Lower lobe of right lung (tissue), 2 donors: ENCODE measurements at regions not wholly inside any gene's neighbourhood (a gene's known extent, or its start where the extent isn't known, plus 50 kb on each side); places are given as distances from the start of the nearest gene placed in this dataset.

Experiments
- ATAC-seq, 2 donors: fragments of 200-7000 bp; cut with Tn5 transposase; one replicate each; pipeline ENCODE4 v1.9.1; 2020 to 2022; ENCODE audit warnings: mild to moderate bottlenecking in 2 of 2, moderate library complexity in 2 of 2
- DNase-seq: peaks from one replicate; pipeline ENCODE4 v3.0.0-alpha.2; 2020
- H3K27ac ChIP-seq: fragments of 200-600 bp; one replicate; pipeline ENCODE4 v1.8.0; 2022
- H3K27me3 ChIP-seq: fragments of 200-600 bp; one replicate; pipeline ENCODE4 v1.8.0; 2022; ENCODE audit warnings: low read depth
- H3K36me3 ChIP-seq: fragments of 200-600 bp; one replicate; pipeline ENCODE4 v1.8.0; 2022; ENCODE audit warnings: mild to moderate bottlenecking
- H3K4me1 ChIP-seq: fragments of 200-600 bp; one replicate; pipeline ENCODE4 v1.8.0; 2022
- H3K4me3 ChIP-seq: fragments of 200-600 bp; one replicate; pipeline ENCODE4 v1.8.0; 2022; ENCODE audit warnings: mild to moderate bottlenecking
- H3K9me3 ChIP-seq: fragments of 200-600 bp; one replicate; pipeline ENCODE4 v1.8.0; 2022
- CTCF ChIP-seq: fragments of 200-600 bp; IDR thresholded peaks from one replicate; pipeline ENCODE4 v1.8.0; 2022; ENCODE audit warnings: antibody characterized with exemption, mild to moderate bottlenecking
- intact Hi-C: fragments of 100-400 bp; cut with DNase I; formaldehyde crosslinking; loops from one replicate; pipeline ENCODE4 v1.11.0; 2022
- donor health status: DM: no; HTN: yes; CAD: no; lungs with severe emphysema.

- H3K4me3 ChIP-seq: no peak overlapping the region
- H3K27ac ChIP-seq: no peak overlapping the region
- DNase-seq (no peak), ATAC-seq (no peak)
- H3K9me3 ChIP-seq: no peaks in the 10 kb centered on the region
- H3K27me3 ChIP-seq: no peaks in the 10 kb centered on the region
- H3K36me3 ChIP-seq: no peaks in the 10 kb centered on the region
- intact Hi-C loops: no loop called here
- TF ChIP-seq CTCF: no peak
- peaks cover 13% of the 10 kb centered on the region for H3K4me1 ChIP-seq
These were observed 88.4 kb downstream of the CCDC71L start for GRCh38 chr7:106572394-106573124.

GRCh38 chr7:106571563-106571962, 89.4 kb downstream of the CCDC71L start:
- DNase-seq (no peak), ATAC-seq (no peak)
- Histone ChIP-seq H3K9me3 (no peaks in the 10 kb centered on the region), H3K4me3 (no peak overlapping the region), H3K27me3 (no peaks in the 10 kb centered on the region), H3K27ac (no peak overlapping the region), H3K4me1 (peaks cover 13% of the 10 kb centered on the region), H3K36me3 (no peaks in the 10 kb centered on the region)
- TF ChIP-seq CTCF: no peak
- intact Hi-C loops: no loop called here

DNA sequence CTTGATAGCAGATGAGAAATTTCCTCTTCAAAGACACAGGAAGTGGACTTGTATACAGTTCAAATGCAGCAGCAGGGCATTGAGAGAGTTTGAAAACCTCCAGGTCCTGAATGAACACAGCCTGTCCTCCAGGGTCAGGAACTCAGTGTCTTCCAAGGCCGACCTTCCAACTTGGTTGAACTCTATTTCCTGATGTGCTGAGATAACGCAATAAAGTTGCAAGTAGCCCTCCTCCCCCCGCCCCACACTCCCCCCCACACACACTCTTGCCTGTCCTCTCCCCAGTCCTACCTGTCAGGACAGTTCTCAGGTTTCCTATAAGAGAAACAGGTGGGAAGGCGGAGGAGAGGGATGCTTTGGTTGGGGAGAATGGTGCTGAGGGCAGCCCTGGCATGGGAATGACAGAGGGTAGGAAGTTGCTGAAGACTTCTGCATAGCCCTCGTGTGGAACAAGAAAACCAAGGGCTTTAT, 90.0 kb downstream of the CCDC71L start:
- Histone ChIP-seq H3K4me1 (peaks cover 13% of the 10 kb centered on the region), H3K27me3 (no peaks in the 10 kb centered on the region), H3K9me3 (no peaks in the 10 kb centered on the region), H3K36me3 (no peaks in the 10 kb centered on the region), H3K27ac (no peak overlapping the region), H3K4me3 (no peak overlapping the region)
- ATAC-seq (no peak), DNase-seq (no peak)
- intact Hi-C loops: no loop called here
- no peak for TF ChIP-seq CTCF

- TF ChIP-seq CTCF: no peak
- no peaks in the 10 kb centered on the region for H3K36me3 ChIP-seq
- no peaks in the 10 kb centered on the region for H3K9me3 ChIP-seq
- no peak overlapping the region for H3K4me3 ChIP-seq
- no peak for ATAC-seq
- H3K27me3 ChIP-seq: no peaks in the 10 kb centered on the region
- H3K4me1 ChIP-seq: peaks cover 13% of the 10 kb centered on the region
- H3K27ac ChIP-seq: no peak overlapping the region
- intact Hi-C loops: no loop called here
- no peak for DNase-seq
These were observed 90.8 kb downstream of the CCDC71L start for GRCh38 chr7:106570146-106570545.

GRCh38 chr7:106569500-106569929, 91.4 kb downstream of the CCDC71L start:
- no peaks in the 10 kb centered on the region for H3K36me3 ChIP-seq
- no peak for DNase-seq
- no peaks in the 10 kb centered on the region for H3K27me3 ChIP-seq
- H3K9me3 ChIP-seq: no peaks in the 10 kb centered on the region
- H3K27ac ChIP-seq: no peak overlapping the region
- intact Hi-C loops: no loop called here
- no peak overlapping the region for H3K4me3 ChIP-seq
- no peak for ATAC-seq
- no peak for TF ChIP-seq CTCF
- peaks cover 13% of the 10 kb centered on the region for H3K4me1 ChIP-seq
